Prostate gland (tissue), 2 donors: ENCODE measurements at regions not wholly inside any gene's neighbourhood (a gene's known extent, or its start where the extent isn't known, plus 50 kb on each side); places are given as distances from the start of the nearest gene placed in this dataset.

Experiments
- DNase-seq: peaks from one replicate; pipeline ENCODE4 v3.0.0-alpha.2; 2019; ENCODE audit warnings: low spot score
- H3K27ac ChIP-seq, 2 donors: fragments of 200-600 bp; sonication (generic); 2 replicates each; pipeline ENCODE4 v1.5.1; 2017 to 2019
- H3K27me3 ChIP-seq: fragments of 200-600 bp; sonication (generic); replicated peaks from 2 replicates; pipeline ENCODE4 v1.5.1; 2019; ENCODE audit not compliant: insufficient read depth
- H3K36me3 ChIP-seq, 2 donors: fragments of 200-600 bp; sonication (generic); 1 replicate in 1 of 2; 2 replicates in 1 of 2; pipeline versions ENCODE4 v1.5.1 to v1.8.1; 2017 to 2019
- H3K4me1 ChIP-seq: fragments of 200-600 bp; sonication (generic); replicated peaks from 2 replicates; pipeline ENCODE4 v1.5.1; 2019
- H3K4me3 ChIP-seq, 2 donors: fragments of 200-600 bp; sonication (generic); 2 replicates each; pipeline ENCODE4 v1.5.1; 2017 to 2019
- H3K9me3 ChIP-seq: fragments of 200-600 bp; sonication (generic); 2 replicates; pipeline ENCODE4 v1.5.1; 2017
- CTCF ChIP-seq, 4 experiments: fragments of 200-600 bp in 2 of 4; fragments of 450-650 bp in 2 of 4; sonication (generic) in 2 of 4; IDR thresholded peaks; 1 replicate in 3 of 4; 2 replicates in 1 of 4; pipeline ENCODE4 v1.5.1; 2016 to 2019; ENCODE audit warnings: antibody characterized with exemption in 4 of 4, mild to moderate bottlenecking in 2 of 4, moderate library complexity in 2 of 4
- POLR2A ChIP-seq: fragments of 450-650 bp; IDR thresholded peaks from one replicate; pipeline ENCODE4 v1.6.1; 2016; ENCODE audit warnings: antibody characterized with exemption, mild to moderate bottlenecking
- POLR2AphosphoS5 ChIP-seq: sonication (generic); formaldehyde crosslinking; IDR thresholded peaks from one replicate; pipeline ENCODE4 v1.6.1; 2017; ENCODE audit warnings: antibody characterized with exemption
- WGBS: methylation state at CpG from one replicate; pipeline ENCODE4 v1.1.5; 2018; 5-methylcytosine and 5-hydroxymethylcytosine counted together
- intact Hi-C: fragments of 100-400 bp; cut with DNase I; formaldehyde crosslinking; loops from one replicate; pipeline ENCODE4 v1.14.2; 2022

DNA sequence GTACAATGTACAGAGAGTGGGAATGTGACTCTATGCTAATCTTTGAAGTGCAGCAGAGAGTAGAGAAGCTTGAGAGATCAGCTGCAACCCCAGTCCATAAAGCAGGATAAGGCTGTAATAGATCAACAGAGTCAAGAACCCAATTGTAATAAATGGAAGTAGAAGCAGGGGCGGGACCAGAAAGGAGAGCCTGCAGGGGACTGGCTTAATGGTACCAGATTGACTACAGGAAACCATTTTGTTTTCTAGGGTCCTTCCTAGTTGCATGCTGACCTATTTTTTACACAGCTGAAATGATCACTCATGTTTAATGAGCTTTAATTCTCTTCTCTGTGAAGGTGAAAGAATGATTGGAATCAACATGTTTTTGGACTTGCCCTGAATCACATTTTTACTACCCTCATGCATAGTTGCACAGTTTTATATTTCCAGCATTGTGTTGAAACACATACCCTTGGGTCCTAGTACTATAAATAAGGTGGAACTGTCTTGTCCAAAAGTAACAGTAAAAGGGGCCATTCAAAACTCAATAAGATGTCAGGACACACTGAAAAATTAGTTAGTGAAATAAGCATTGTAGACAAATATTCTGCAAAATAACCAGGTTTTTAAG, 69.8 kb downstream of the GPR88 start:
- intact Hi-C loops = loop anchor here (2.0 kb wide), 1 partner anchor 259 kb away; no protein-coding TSS in a partner anchor
- TF ChIP-seq CTCF (IDR thresholded peaks at IDR 0.05) = no peak
- TF ChIP-seq POLR2A = no peak
- TF ChIP-seq POLR2AphosphoS5 = no peak
- Histone ChIP-seq H3K4me3 (no peak overlapping the region), H3K27ac (no peak overlapping the region), H3K4me1 (no peaks in the 10 kb centered on the region), H3K27me3 (no peaks in the 10 kb centered on the region), H3K9me3 (no peaks in the 10 kb centered on the region), H3K36me3 (no peaks in the 10 kb centered on the region)
- 93% methylated on average over 1 of the region's 1 CpG for WGBS
- DNase-seq = no peak

GRCh38 chr1:100609849-100610248, 71.9 kb downstream of the GPR88 start:
- no peaks in the 10 kb centered on the region for H3K27me3 ChIP-seq
- TF ChIP-seq CTCF (IDR thresholded peaks at IDR 0.05) (no peak), POLR2AphosphoS5 (no peak), POLR2A (no peak)
- H3K4me1 ChIP-seq = no peaks in the 10 kb centered on the region
- H3K27ac ChIP-seq = no peak overlapping the region
- intact Hi-C loops = no loop called here
- no peaks in the 10 kb centered on the region for H3K9me3 ChIP-seq
- H3K36me3 ChIP-seq = no peaks in the 10 kb centered on the region
- WGBS = 98% methylated on average over 3 of the region's 3 CpGs
- no peak overlapping the region for H3K4me3 ChIP-seq
- DNase-seq = no peak

- Histone ChIP-seq H3K4me1 (no peaks in the 10 kb centered on the region), H3K9me3 (no peaks in the 10 kb centered on the region), H3K27ac (no peak overlapping the region), H3K4me3 (no peak overlapping the region), H3K27me3 (no peaks in the 10 kb centered on the region), H3K36me3 (no peaks in the 10 kb centered on the region)
- TF ChIP-seq CTCF (IDR thresholded peaks at IDR 0.05) (no peak), POLR2AphosphoS5 (no peak), POLR2A (no peak)
- WGBS = 57% methylated on average over 3 of the region's 3 CpGs
- intact Hi-C loops = no loop called here
- DNase-seq = no peak
Measured at GRCh38 chr1:100611086-100611485, 73.1 kb downstream of the GPR88 start.

DNA sequence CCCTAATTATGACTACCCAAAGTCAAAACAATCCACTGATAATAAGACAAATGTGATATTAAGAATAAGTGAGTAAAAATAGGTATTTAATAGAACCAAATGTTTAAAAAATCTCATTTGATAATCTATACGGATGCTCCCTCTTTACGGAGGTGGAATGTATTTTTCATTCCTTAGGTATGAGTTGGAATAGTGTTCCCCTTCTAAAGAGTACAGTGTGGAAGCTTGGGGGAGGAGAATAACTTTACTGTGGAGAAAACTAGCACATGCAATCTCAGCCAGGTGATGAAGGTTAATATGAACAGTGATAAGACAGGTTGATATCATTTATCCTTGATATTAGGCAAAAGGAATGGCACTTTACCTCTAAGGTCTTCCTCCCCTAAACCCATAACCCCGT, 74.6 kb downstream of the GPR88 start:
- no peak for DNase-seq
- no peak overlapping the region for H3K27ac ChIP-seq
- no peaks in the 10 kb centered on the region for H3K36me3 ChIP-seq
- TF ChIP-seq POLR2AphosphoS5 (no peak), POLR2A (no peak), CTCF (IDR thresholded peaks at IDR 0.05) (no peak)
- H3K4me1 ChIP-seq = no peaks in the 10 kb centered on the region
- 73% methylated on average over 3 of the region's 3 CpGs for WGBS
- intact Hi-C loops = no loop called here
- H3K27me3 ChIP-seq = no peaks in the 10 kb centered on the region
- no peak overlapping the region for H3K4me3 ChIP-seq
- no peaks in the 10 kb centered on the region for H3K9me3 ChIP-seq

DNA sequence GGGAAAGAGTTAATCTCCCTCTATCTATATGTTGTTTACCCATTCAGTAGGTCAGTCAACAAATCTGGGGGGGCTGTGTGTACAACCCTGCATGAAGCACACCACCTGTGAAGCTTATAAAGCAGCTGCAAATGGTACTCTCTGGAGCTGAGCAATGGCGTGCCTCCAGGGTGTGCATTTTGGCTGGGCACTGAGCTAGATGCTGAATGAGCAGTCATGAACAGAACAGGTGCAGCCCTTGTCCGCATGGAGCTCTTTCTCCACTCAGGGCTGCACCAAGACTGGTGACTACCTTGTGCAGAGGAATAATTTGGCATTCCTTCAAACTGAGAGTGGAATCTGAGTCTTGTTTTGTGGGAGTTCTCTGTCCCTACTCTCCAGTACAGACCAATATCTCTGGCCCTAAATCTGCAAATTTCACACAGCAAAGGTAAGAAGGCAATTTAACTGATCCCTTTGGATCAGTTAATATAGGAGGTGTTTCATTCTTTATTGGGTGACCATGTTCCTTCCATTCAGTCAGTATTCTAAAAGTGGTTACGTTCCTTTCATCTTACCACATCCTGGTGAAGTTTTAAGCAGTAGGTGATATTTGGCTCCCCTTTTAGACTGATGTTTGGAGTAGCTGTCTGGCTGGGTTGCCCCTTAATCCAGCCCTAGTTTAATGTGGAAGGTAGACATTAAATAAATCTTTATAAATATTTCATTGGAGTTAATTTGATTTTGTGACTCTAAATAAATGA, 76.0 kb downstream of the GPR88 start:
- 84% methylated on average over 3 of the region's 3 CpGs for WGBS
- no peaks in the 10 kb centered on the region for H3K9me3 ChIP-seq
- H3K27ac ChIP-seq = no peak overlapping the region
- no peaks in the 10 kb centered on the region for H3K36me3 ChIP-seq
- no peak overlapping the region for H3K4me3 ChIP-seq
- H3K4me1 ChIP-seq = no peaks in the 10 kb centered on the region
- TF ChIP-seq CTCF (IDR thresholded peaks at IDR 0.05) (no peak), POLR2A (no peak), POLR2AphosphoS5 (no peak)
- no peaks in the 10 kb centered on the region for H3K27me3 ChIP-seq
- no peak for DNase-seq
- intact Hi-C loops = no loop called here
